Ovary (tissue), 3 donors: ENCODE measurements at regions not wholly inside any gene's neighbourhood (a gene's known extent, or its start where the extent isn't known, plus 50 kb on each side); places are given as distances from the start of the nearest gene placed in this dataset.

Source experiments
- EP300 ChIP-seq: sonication (generic); formaldehyde crosslinking; IDR thresholded peaks from one replicate; pipeline ENCODE4 v1.6.1; 2017; ENCODE audit warnings: antibody characterized with exemption
- POLR2A ChIP-seq: fragments of 450-650 bp; IDR thresholded peaks from one replicate; pipeline ENCODE4 v1.6.1; 2017; ENCODE audit warnings: antibody characterized with exemption, mild to moderate bottlenecking, moderate library complexity
- TF ChIP-seq, protein P1 (sequence below), 3 donors: fragments of 450-650 bp in 2 of 3; fragments of 200-600 bp in 1 of 3; IDR thresholded peaks; one replicate each; pipeline versions ENCODE4 v1.5.1 to v1.8.0; 2016 to 2022; ENCODE audit warnings: antibody characterized with exemption in 3 of 3, mild to moderate bottlenecking in 1 of 3
- donor health status: DM: no; HTN: no; CAD: no.

DNA sequence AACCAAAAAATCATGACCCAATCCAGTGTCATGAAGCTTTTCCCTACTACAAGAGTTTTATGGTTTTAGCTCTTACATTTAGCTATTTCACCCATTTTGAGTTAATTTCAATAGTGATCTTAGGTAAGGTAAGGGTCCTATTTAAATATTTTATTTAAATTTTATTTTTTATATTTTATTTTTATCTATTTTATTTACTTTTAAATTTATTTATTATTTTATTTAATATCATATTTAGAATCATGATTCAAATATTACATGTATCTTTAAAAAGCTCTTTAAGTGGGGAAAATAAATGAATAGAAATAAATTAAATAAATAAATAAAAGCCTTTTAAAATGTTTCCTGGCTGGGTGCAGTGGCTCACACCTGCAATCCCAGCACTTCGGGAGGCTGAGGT, 276.0 kb downstream of the SKIDA1 start:
- TF ChIP-seq, protein P1, sequence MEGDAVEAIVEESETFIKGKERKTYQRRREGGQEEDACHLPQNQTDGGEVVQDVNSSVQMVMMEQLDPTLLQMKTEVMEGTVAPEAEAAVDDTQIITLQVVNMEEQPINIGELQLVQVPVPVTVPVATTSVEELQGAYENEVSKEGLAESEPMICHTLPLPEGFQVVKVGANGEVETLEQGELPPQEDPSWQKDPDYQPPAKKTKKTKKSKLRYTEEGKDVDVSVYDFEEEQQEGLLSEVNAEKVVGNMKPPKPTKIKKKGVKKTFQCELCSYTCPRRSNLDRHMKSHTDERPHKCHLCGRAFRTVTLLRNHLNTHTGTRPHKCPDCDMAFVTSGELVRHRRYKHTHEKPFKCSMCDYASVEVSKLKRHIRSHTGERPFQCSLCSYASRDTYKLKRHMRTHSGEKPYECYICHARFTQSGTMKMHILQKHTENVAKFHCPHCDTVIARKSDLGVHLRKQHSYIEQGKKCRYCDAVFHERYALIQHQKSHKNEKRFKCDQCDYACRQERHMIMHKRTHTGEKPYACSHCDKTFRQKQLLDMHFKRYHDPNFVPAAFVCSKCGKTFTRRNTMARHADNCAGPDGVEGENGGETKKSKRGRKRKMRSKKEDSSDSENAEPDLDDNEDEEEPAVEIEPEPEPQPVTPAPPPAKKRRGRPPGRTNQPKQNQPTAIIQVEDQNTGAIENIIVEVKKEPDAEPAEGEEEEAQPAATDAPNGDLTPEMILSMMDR (IDR thresholded peaks at IDR 0.05) = no peak
- TF ChIP-seq POLR2A (no peak), EP300 (no peak)
